Eye (tissue), 1 donor: ENCODE measurements at regions not wholly inside any gene's neighbourhood (a gene's known extent, or its start where the extent isn't known, plus 50 kb on each side); places are given as distances from the start of the nearest gene placed in this dataset.
"Not testable (repeated sequence)": the region's sequence is repeated elsewhere in the genome, so short reads cannot be mapped to it uniquely, and the experiment has no call there.

Experiments
- DNase-seq: peaks from one replicate; pipeline ENCODE4 v3.0.0-alpha.2; 2015

GRCh38 chr9:19927560-19927959 is 138.7 kb upstream of the SLC24A2 start:
- DNase-seq, result no peak

GRCh38 chr9:19926774-19927173 is 137.9 kb upstream of the SLC24A2 start:
- no peak for DNase-seq

- peak; percentile 95 for DNase-seq
Observed at GRCh38 chr9:19925674-19926503, 137.1 kb upstream of the SLC24A2 start.

- DNase-seq, result no peak
Observed at GRCh38 chr9:19924080-19924479, 135.2 kb upstream of the SLC24A2 start.

- DNase-seq, result peak; percentile 83
Observed at GRCh38 chr9:19922476-19923118, 133.8 kb upstream of the SLC24A2 start.

GRCh38 chr9:19920401-19920800 is 131.6 kb upstream of the SLC24A2 start:
- DNase-seq, result no peak

- no peak for DNase-seq
Observed at GRCh38 chr9:19918630-19919029, 129.8 kb upstream of the SLC24A2 start.

GRCh38 chr9:19914044-19914443 is 125.2 kb upstream of the SLC24A2 start:
- no peak for DNase-seq

GRCh38 chr9:19913151-19913550 is 124.3 kb upstream of the SLC24A2 start:
- no peak for DNase-seq

- no peak for DNase-seq
Observed at GRCh38 chr9:19903076-19903475, 114.2 kb upstream of the SLC24A2 start.

GRCh38 chr9:19901586-19901985 is 112.7 kb upstream of the SLC24A2 start:
- no peak for DNase-seq

GRCh38 chr9:19896161-19896560 is 107.3 kb upstream of the SLC24A2 start:
- no peak for DNase-seq

GRCh38 chr9:19895578-19895977 is 106.7 kb upstream of the SLC24A2 start:
- DNase-seq, result not testable (repeated sequence)

GRCh38 chr9:19895006-19895405 is 106.2 kb upstream of the SLC24A2 start:
- peak; percentile 17 for DNase-seq

- no peak for DNase-seq
Observed at GRCh38 chr9:19885608-19886007, 96.8 kb upstream of the SLC24A2 start.

GRCh38 chr9:19879062-19879461 is 90.2 kb upstream of the SLC24A2 start:
- peak; percentile 33 for DNase-seq

- DNase-seq, result no peak
Observed at GRCh38 chr9:19876569-19877316, 87.9 kb upstream of the SLC24A2 start.

GRCh38 chr9:19875291-19875920 is 86.6 kb upstream of the SLC24A2 start:
- DNase-seq, result peak; percentile 3

- not testable (repeated sequence) for DNase-seq
Observed at GRCh38 chr9:19873188-19873587, 84.4 kb upstream of the SLC24A2 start.

- no peak for DNase-seq
Observed at GRCh38 chr9:19870988-19871387, 82.2 kb upstream of the SLC24A2 start.

GRCh38 chr9:19840953-19841352 is 52.1 kb upstream of the SLC24A2 start:
- DNase-seq, result no peak
